ENCODE measurements at regions not wholly inside any gene's neighbourhood (a gene's known extent, or its start where the extent isn't known, plus 50 kb on each side); places are given as distances from the start of the nearest gene placed in this dataset.

DNA sequence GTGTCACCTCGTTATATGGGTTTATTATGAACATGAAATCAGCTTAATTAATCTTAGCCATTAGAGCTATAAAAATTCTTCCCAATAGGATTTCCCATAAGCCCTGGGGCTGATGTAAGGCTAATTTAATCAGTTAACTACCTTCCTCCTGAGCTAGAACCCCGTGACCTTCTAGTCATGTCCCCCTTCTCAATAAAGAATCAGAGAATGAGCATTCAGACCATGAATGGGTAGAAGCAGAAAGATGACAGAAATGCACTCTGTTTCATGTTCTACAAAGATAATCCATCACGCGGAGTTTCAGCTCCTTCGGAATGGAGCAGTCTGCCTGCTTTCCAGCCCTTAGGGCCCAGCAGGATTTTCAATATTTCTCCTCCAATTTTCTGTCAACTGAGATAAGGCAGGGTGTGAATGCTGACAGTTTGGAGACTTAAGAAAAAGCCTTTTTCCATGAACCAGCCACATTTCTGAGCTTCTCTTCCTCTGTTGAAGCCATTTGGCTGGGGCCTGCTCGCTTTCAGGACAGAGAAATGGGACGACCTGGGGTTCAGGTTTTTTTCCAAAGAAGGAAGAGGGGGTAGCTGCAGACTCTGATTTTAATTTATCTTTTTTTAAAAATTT is 211.0 kb downstream of the NEBL start:
- Histone ChIP-seq H3K36me3 (no peaks in the 10 kb centered on the region), H3K9me3 (no peaks in the 10 kb centered on the region), H3K27ac (no peak overlapping the region), H3K4me1 (no peaks in the 10 kb centered on the region), H3K27me3 (no peaks in the 10 kb centered on the region), H3K4me3 (no peak overlapping the region)
- intact Hi-C loops (cut with DNase I) = no loop called here
- DNase-seq = no peak
- TF ChIP-seq POLR2A (IDR thresholded peaks at IDR 0.05) (no peak), CTCF (IDR thresholded peaks at IDR 0.05) (no peak)
- WGBS, 2 donors = 69 to 71% methylated on average over 7 of the region's 7 CpGs

GRCh38 chr10:20685462-20685861 is 211.6 kb downstream of the NEBL start:
- Histone ChIP-seq H3K27ac (no peak overlapping the region), H3K36me3 (no peaks in the 10 kb centered on the region), H3K27me3 (no peaks in the 10 kb centered on the region), H3K9me3 (no peaks in the 10 kb centered on the region), H3K4me1 (no peaks in the 10 kb centered on the region), H3K4me3 (no peak overlapping the region)
- TF ChIP-seq POLR2A (IDR thresholded peaks at IDR 0.05) (no peak), CTCF (IDR thresholded peaks at IDR 0.05) (no peak)
- 82 to 89% methylated on average over 8 of the region's 8 CpGs for WGBS, 2 donors
- intact Hi-C loops (cut with DNase I) = no loop called here
- DNase-seq = no peak

GRCh38 chr10:20683345-20683744 is 213.8 kb downstream of the NEBL start:
- H3K36me3 ChIP-seq = no peaks in the 10 kb centered on the region
- H3K9me3 ChIP-seq = no peaks in the 10 kb centered on the region
- DNase-seq = no peak
- H3K27me3 ChIP-seq = no peaks in the 10 kb centered on the region
- intact Hi-C loops (cut with DNase I) = no loop called here
- no peak overlapping the region for H3K27ac ChIP-seq
- H3K4me1 ChIP-seq = no peaks in the 10 kb centered on the region
- TF ChIP-seq POLR2A (IDR thresholded peaks at IDR 0.05) = no peak
- TF ChIP-seq CTCF (IDR thresholded peaks at IDR 0.05) = no peak
- no peak overlapping the region for H3K4me3 ChIP-seq

DNA sequence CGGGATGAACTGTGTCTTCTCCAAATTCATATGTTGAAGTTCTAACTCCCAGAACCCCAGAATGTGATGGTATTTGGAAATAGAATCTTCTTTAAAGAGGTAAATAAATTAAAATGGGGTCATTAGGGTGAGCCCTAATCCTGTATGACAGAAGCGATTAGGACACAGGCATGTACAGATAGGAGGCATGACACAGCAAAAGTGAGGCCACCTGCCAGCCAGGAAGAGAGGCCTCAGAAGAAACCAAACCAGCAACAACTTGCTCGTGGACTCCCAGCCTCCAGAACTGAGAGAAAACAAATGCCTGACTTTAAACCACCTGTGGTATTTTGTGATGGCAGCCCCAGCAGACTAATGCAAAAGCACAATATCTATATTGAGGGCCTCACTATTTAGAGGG is 214.3 kb downstream of the NEBL start:
- Histone ChIP-seq H3K27me3 (no peaks in the 10 kb centered on the region), H3K36me3 (no peaks in the 10 kb centered on the region), H3K27ac (no peak overlapping the region), H3K9me3 (no peaks in the 10 kb centered on the region), H3K4me1 (no peaks in the 10 kb centered on the region), H3K4me3 (no peak overlapping the region)
- 59 to 69% methylated on average over 3 of the region's 3 CpGs for WGBS, 2 donors
- intact Hi-C loops (cut with DNase I) = no loop called here
- no peak for DNase-seq
- TF ChIP-seq CTCF (IDR thresholded peaks at IDR 0.05) (no peak), POLR2A (IDR thresholded peaks at IDR 0.05) (no peak)

- TF ChIP-seq POLR2A (IDR thresholded peaks at IDR 0.05) = no peak
- TF ChIP-seq CTCF (IDR thresholded peaks at IDR 0.05) = no peak
- Histone ChIP-seq H3K4me1 (no peaks in the 10 kb centered on the region), H3K9me3 (no peaks in the 10 kb centered on the region), H3K36me3 (no peaks in the 10 kb centered on the region), H3K27ac (no peak overlapping the region), H3K4me3 (no peak overlapping the region), H3K27me3 (no peaks in the 10 kb centered on the region)
- WGBS, 2 donors = 44 to 69% methylated on average over 5 of the region's 5 CpGs
- intact Hi-C loops (cut with DNase I) = no loop called here
- no peak for DNase-seq
These were observed 219.8 kb downstream of the NEBL start for GRCh38 chr10:20677340-20677739.

All from esophagus squamous epithelium (tissue), 5 donors.